ENCODE measurements at regions not wholly inside any gene's neighbourhood (a gene's known extent, or its start where the extent isn't known, plus 50 kb on each side); places are given as distances from the start of the nearest gene placed in this dataset.
A peak's percentile ranks its signal among the peaks of the same experiment; 100 is the strongest.

GRCh38 chr22:44628273-44628672, 73.7 kb upstream of the PRR5 start:
- Histone ChIP-seq H3K27ac (no peak overlapping the region), H3K9me3 (no peaks in the 10 kb centered on the region), H3K27me3 (peaks cover 0 to 8% (median 0%) of the 10 kb centered on the region in 3 donors), H3K36me3 (no peaks in the 10 kb centered on the region), H3K4me1 (peaks cover 0 to 4% (median 0%) of the 10 kb centered on the region in 4 donors), H3K4me3 (no peak overlapping the region)
- DNase-seq, result no peak
- no peak for TF ChIP-seq POLR2A (IDR thresholded peaks at IDR 0.05)
- no peak for TF ChIP-seq POLR2AphosphoS5 (IDR thresholded peaks at IDR 0.05)
- no peak for TF ChIP-seq CTCF (IDR thresholded peaks at IDR 0.05)
- TF ChIP-seq EP300 (IDR thresholded peaks at IDR 0.05), result no peak
- WGBS, 2 donors, result 72 to 86% methylated on average over 4 of the region's 4 CpGs
- intact Hi-C loops (cut with DNase I), result loop anchor here (10.0 kb wide), 2 partner anchors 303 to 473 kb away; no protein-coding TSS in a partner anchor

GRCh38 chr22:44627521-44628139, 74.4 kb upstream of the PRR5 start:
- intact Hi-C loops (cut with DNase I), result loop anchor here (10.0 kb wide), 2 partner anchors 303 to 473 kb away; no protein-coding TSS in a partner anchor
- peak; percentile 47 for DNase-seq
- H3K27ac ChIP-seq, result no peak overlapping the region

GRCh38 chr22:44625981-44626687, 75.9 kb upstream of the PRR5 start:
- Histone ChIP-seq H3K4me3 (no peak overlapping the region), H3K27ac (no peak overlapping the region), H3K27me3 (peaks cover 0 to 15% (median 9%) of the 10 kb centered on the region in 3 donors), H3K4me1 (peaks cover 0 to 4% (median 0%) of the 10 kb centered on the region in 4 donors), H3K9me3 (no peaks in the 10 kb centered on the region), H3K36me3 (no peaks in the 10 kb centered on the region)
- TF ChIP-seq POLR2A (IDR thresholded peaks at IDR 0.05), result no peak
- TF ChIP-seq EP300 (IDR thresholded peaks at IDR 0.05), result no peak
- peak; percentile 98 to 100 (median 99) for TF ChIP-seq CTCF (IDR thresholded peaks at IDR 0.05)
- 6 to 10% methylated on average over 16 of the region's 16 CpGs for WGBS, 2 donors
- intact Hi-C loops (cut with DNase I), result loop anchor here (1.0 to 10.0 kb wide), 4 partner anchors 301 to 633 kb away; no protein-coding TSS in a partner anchor
- DNase-seq, result peak; percentile 83

More at GRCh38 chr22:44627521-44628139, 74.4 kb upstream of the PRR5 start:
- Histone ChIP-seq H3K4me3 (no peak overlapping the region), H3K9me3 (no peaks in the 10 kb centered on the region), H3K27me3 (peaks cover 0 to 8% (median 0%) of the 10 kb centered on the region in 3 donors), H3K36me3 (no peaks in the 10 kb centered on the region), H3K4me1 (peaks cover 0 to 4% (median 0%) of the 10 kb centered on the region in 4 donors)
- TF ChIP-seq EP300 (IDR thresholded peaks at IDR 0.05) (no peak), POLR2A (IDR thresholded peaks at IDR 0.05) (no peak), CTCF (IDR thresholded peaks at IDR 0.05) (no peak), POLR2AphosphoS5 (IDR thresholded peaks at IDR 0.05) (no peak)
- 64 to 81% methylated on average over 19 of the region's 19 CpGs for WGBS, 2 donors

- peaks cover 3 to 22% (median 16%) of the 10 kb centered on the region in 3 donors for H3K27me3 ChIP-seq
- H3K4me3 ChIP-seq, result no peak overlapping the region
- DNase-seq, result no peak
- H3K27ac ChIP-seq, result no peak overlapping the region
- peaks cover 0 to 5% (median 0%) of the 10 kb centered on the region in 4 donors for H3K4me1 ChIP-seq
- no peaks in the 10 kb centered on the region for H3K9me3 ChIP-seq
- intact Hi-C loops (cut with DNase I), result loop anchor here (10.0 kb wide), 2 partner anchors 301 to 471 kb away; no protein-coding TSS in a partner anchor
- no peaks in the 10 kb centered on the region for H3K36me3 ChIP-seq
- TF ChIP-seq POLR2AphosphoS5 (IDR thresholded peaks at IDR 0.05) (no peak), POLR2A (IDR thresholded peaks at IDR 0.05) (no peak), EP300 (IDR thresholded peaks at IDR 0.05) (no peak), CTCF (IDR thresholded peaks at IDR 0.05) (no peak)
- WGBS, 2 donors, result 39 to 75% methylated on average over 7 of the region's 7 CpGs
These were observed 76.6 kb upstream of the PRR5 start for GRCh38 chr22:44625421-44625760.
